SK-N-SH treated with all-trans-retinoic acid at 6 μM for 48 hours (cell line): ENCODE measurements at regions not wholly inside any gene's neighbourhood (a gene's known extent, or its start where the extent isn't known, plus 50 kb on each side); places are given as distances from the start of the nearest gene placed in this dataset.
"Not testable (repeated sequence)": the region's sequence is repeated elsewhere in the genome, so short reads cannot be mapped to it uniquely, and the experiment has no call there.

ENCODE experiments used
- ATAC-seq: fragments of 200-7000 bp; cut with Tn5 transposase; 3 replicates; pipeline ENCODE4 v1.9.1; 2020; ENCODE audit warnings: mild to moderate bottlenecking, moderate library complexity
- ARNTL ChIP-seq: fragments of 450-650 bp; formaldehyde crosslinking; IDR thresholded peaks from 2 replicates; pipeline ENCODE4 v1.5.0; 2020; ENCODE audit warnings: low read depth, mild to moderate bottlenecking, moderate library complexity, borderline replicate concordance
- BACH2 ChIP-seq: fragments of 250-450 bp; sonication (Bioruptor Pico); IDR thresholded peaks from 2 replicates; pipeline ENCODE4 v1.9.0; 2021; ENCODE audit warnings: mild to moderate bottlenecking, borderline replicate concordance
- CREB5 ChIP-seq: fragments of 250-450 bp; sonication (Bioruptor Pico); IDR thresholded peaks from 2 replicates; pipeline ENCODE4 v1.5.1; 2020; ENCODE audit warnings: low read depth, mild to moderate bottlenecking, moderate library complexity
- CSDC2 ChIP-seq: fragments of 250-450 bp; sonication (Bioruptor Pico); IDR thresholded peaks from 2 replicates; pipeline ENCODE4 v1.5.0; 2020; ENCODE audit warnings: mild to moderate bottlenecking, moderate library complexity
- CSRNP3 ChIP-seq: fragments of 250-450 bp; sonication (Bioruptor Pico); IDR thresholded peaks from 2 replicates; pipeline ENCODE4 v1.5.1; 2021; ENCODE audit warnings: mild to moderate bottlenecking, moderate library complexity
- ISL1 ChIP-seq: fragments of 250-450 bp; sonication (Bioruptor Pico); IDR thresholded peaks from 2 replicates; pipeline ENCODE4 v2.1.2; 2022; ENCODE audit warnings: mild to moderate bottlenecking, moderate library complexity
- OSR1 ChIP-seq: fragments of 250-450 bp; sonication (Bioruptor Pico); IDR thresholded peaks from 2 replicates; pipeline ENCODE4 v1.8.0; 2022; ENCODE audit warnings: moderate library complexity, mild to moderate bottlenecking, inconsistent platforms
- POU6F1 ChIP-seq: fragments of 250-450 bp; sonication (Bioruptor Pico); IDR thresholded peaks from 2 replicates; pipeline ENCODE4 v1.8.0; 2021; ENCODE audit warnings: low read depth, mild to moderate bottlenecking, moderate library complexity, borderline replicate concordance
- PPARA ChIP-seq: fragments of 250-450 bp; sonication (Bioruptor Pico); IDR thresholded peaks from 2 replicates; pipeline ENCODE4 v1.5.0; 2020; ENCODE audit warnings: mild to moderate bottlenecking, borderline replicate concordance
- RARB ChIP-seq: fragments of 250-450 bp; sonication (Bioruptor Pico); IDR thresholded peaks from 2 replicates; pipeline ENCODE4 v1.8.0; 2021; ENCODE audit warnings: mild to moderate bottlenecking, moderate library complexity
- SNAI2 ChIP-seq: fragments of 250-450 bp; sonication (Bioruptor Pico); IDR thresholded peaks from 2 replicates; pipeline ENCODE4 v1.5.0; 2020; ENCODE audit warnings: mild to moderate bottlenecking, moderate library complexity
- TCF4 ChIP-seq: fragments of 250-450 bp; sonication (Bioruptor Pico); IDR thresholded peaks from 2 replicates; pipeline ENCODE4 v1.8.0; 2021; ENCODE audit warnings: mild to moderate bottlenecking, moderate library complexity, borderline replicate concordance
- TOX ChIP-seq: fragments of 250-450 bp; sonication (Bioruptor Pico); IDR thresholded peaks from 2 replicates; pipeline ENCODE4 v1.8.0; 2021; ENCODE audit warnings: mild to moderate bottlenecking, moderate library complexity, borderline replicate concordance
- ZC3H10 ChIP-seq: fragments of 250-450 bp; sonication (Bioruptor Pico); IDR thresholded peaks from 2 replicates; pipeline ENCODE4 v1.5.1; 2021; ENCODE audit warnings: mild to moderate bottlenecking, moderate library complexity
- ZFP3 ChIP-seq: fragments of 250-450 bp; sonication (Bioruptor Pico); IDR thresholded peaks from 2 replicates; pipeline ENCODE4 v1.5.0; 2020; ENCODE audit warnings: mild to moderate bottlenecking, moderate library complexity
- ZFP30 ChIP-seq: fragments of 450-650 bp; formaldehyde crosslinking; IDR thresholded peaks from 2 replicates; pipeline ENCODE4 v1.5.0; 2022; ENCODE audit warnings: mild to moderate bottlenecking, moderate library complexity
- ZNF565 ChIP-seq: fragments of 450-650 bp; formaldehyde crosslinking; conservative IDR thresholded peaks from 2 replicates; pipeline ENCODE4 v1.5.0; 2020; ENCODE audit warnings: low read depth, mild to moderate bottlenecking, moderate library complexity
- ZNF70 ChIP-seq: fragments of 450-650 bp; formaldehyde crosslinking; IDR thresholded peaks from 2 replicates; pipeline ENCODE4 v1.5.0; 2020; ENCODE audit warnings: mild to moderate bottlenecking, moderate library complexity
- ZNF8 ChIP-seq: fragments of 450-650 bp; formaldehyde crosslinking; IDR thresholded peaks from 2 replicates; pipeline ENCODE4 v1.5.0; 2020; ENCODE audit warnings: mild to moderate bottlenecking, moderate library complexity
- TF ChIP-seq, protein P1 (sequence below): fragments of 250-450 bp; sonication (Bioruptor Pico); IDR thresholded peaks from 2 replicates; pipeline ENCODE4 v1.5.0; 2020; ENCODE audit warnings: mild to moderate bottlenecking, moderate library complexity

- TF ChIP-seq TOX = no peak
- TF ChIP-seq OSR1 (CRISPR knock-in tag) = no peak
- TF ChIP-seq CSRNP3 (CRISPR knock-in tag) = no peak
- no peak for TF ChIP-seq SNAI2 (CRISPR knock-in tag)
- no peak for TF ChIP-seq CSDC2 (CRISPR knock-in tag)
- no peak for TF ChIP-seq CREB5 (CRISPR knock-in tag)
- no peak for TF ChIP-seq ZFP30 (CRISPR knock-in tag)
- TF ChIP-seq, protein P1, sequence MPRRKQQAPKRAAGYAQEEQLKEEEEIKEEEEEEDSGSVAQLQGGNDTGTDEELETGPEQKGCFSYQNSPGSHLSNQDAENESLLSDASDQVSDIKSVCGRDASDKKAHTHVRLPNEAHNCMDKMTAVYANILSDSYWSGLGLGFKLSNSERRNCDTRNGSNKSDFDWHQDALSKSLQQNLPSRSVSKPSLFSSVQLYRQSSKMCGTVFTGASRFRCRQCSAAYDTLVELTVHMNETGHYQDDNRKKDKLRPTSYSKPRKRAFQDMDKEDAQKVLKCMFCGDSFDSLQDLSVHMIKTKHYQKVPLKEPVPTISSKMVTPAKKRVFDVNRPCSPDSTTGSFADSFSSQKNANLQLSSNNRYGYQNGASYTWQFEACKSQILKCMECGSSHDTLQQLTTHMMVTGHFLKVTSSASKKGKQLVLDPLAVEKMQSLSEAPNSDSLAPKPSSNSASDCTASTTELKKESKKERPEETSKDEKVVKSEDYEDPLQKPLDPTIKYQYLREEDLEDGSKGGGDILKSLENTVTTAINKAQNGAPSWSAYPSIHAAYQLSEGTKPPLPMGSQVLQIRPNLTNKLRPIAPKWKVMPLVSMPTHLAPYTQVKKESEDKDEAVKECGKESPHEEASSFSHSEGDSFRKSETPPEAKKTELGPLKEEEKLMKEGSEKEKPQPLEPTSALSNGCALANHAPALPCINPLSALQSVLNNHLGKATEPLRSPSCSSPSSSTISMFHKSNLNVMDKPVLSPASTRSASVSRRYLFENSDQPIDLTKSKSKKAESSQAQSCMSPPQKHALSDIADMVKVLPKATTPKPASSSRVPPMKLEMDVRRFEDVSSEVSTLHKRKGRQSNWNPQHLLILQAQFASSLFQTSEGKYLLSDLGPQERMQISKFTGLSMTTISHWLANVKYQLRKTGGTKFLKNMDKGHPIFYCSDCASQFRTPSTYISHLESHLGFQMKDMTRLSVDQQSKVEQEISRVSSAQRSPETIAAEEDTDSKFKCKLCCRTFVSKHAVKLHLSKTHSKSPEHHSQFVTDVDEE (CRISPR knock-in tag) = no peak
- peak; percentile 66; the same call in 2 of the 3 replicates for ATAC-seq
These were observed 227.2 kb upstream of the KIAA1217 start for GRCh38 chr10:23981520-23982309.

GRCh38 chr10:23984405-23984804 lies 224.5 kb upstream of the KIAA1217 start:
- ATAC-seq = not testable (repeated sequence)

DNA sequence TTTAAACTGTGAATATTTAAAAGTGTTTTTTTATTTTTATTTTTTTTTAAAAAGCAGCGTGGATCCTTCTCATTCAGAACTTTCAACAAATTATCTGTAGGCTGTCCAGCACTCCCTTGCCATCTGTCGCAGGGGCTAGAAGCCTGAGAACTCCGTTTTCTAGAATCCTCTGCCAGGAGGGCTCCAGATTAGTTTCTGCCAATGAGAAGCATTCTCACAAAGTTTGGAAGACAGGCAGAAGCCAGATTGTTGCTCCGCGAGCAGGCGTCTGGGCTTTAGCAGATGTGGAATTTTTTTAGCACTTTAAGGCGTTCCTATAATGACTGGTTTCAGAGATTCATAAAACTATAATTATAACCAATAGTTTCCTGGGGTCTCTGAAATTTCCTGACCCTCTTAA lies 220.9 kb upstream of the KIAA1217 start:
- no peak for TF ChIP-seq ZNF70 (CRISPR knock-in tag)
- no peak for TF ChIP-seq RARB (CRISPR knock-in tag)
- TF ChIP-seq ISL1 (CRISPR knock-in tag) = no peak
- no peak for TF ChIP-seq CREB5 (CRISPR knock-in tag)
- no peak for TF ChIP-seq TCF4 (CRISPR knock-in tag)
- TF ChIP-seq CSRNP3 (CRISPR knock-in tag) = no peak
- no peak for TF ChIP-seq ZFP3
- TF ChIP-seq BACH2 (CRISPR knock-in tag) = no peak
- no peak for TF ChIP-seq ZFP30 (CRISPR knock-in tag)
- TF ChIP-seq PPARA = no peak
- TF ChIP-seq ZC3H10 (CRISPR knock-in tag) = no peak
- TF ChIP-seq SNAI2 (CRISPR knock-in tag) = no peak
- TF ChIP-seq ZNF565 (CRISPR knock-in tag) = no peak
- no peak for TF ChIP-seq TOX
- no peak for TF ChIP-seq OSR1 (CRISPR knock-in tag)
- TF ChIP-seq ZNF8 (CRISPR knock-in tag) = no peak
- no peak for TF ChIP-seq ARNTL
- TF ChIP-seq CSDC2 (CRISPR knock-in tag) = no peak
- TF ChIP-seq, all 23 proteins: peak for 0
- ATAC-seq = no peak

DNA sequence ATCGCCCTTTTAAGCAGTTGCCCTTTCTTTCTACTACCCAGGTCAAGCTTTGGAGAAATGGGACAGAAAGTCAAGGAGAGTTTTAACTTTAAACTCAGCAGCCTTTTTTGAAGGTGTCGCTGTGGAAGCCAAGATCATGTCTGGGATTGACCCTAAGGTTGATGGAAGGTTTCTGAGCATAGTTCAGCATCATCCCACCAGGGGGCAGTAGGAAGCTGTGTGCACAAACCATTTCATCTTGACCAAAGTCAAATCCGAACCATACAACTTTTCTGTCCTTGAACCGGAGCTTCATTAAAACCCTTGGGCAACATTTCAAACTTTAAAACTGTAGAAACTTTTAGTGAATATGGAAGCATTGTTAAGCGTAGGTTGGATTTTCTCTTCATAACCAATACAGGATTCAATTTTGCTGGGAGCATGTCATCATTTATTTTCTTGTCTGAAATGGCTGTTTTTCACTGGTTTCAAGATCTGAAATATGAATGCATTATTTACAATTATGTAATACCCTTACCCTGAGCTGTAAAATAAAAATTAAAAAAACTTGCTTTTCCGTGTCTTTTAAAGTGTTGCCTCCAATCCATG lies 214.4 kb upstream of the KIAA1217 start:
- peak; percentile 87 for ATAC-seq
- no peak for TF ChIP-seq RARB (CRISPR knock-in tag)
- TF ChIP-seq CREB5 (CRISPR knock-in tag) = no peak
- TF ChIP-seq ZNF8 (CRISPR knock-in tag) = no peak
- no peak for TF ChIP-seq PPARA
- no peak for TF ChIP-seq OSR1 (CRISPR knock-in tag)
- no peak for TF ChIP-seq ZNF70 (CRISPR knock-in tag)
- TF ChIP-seq SNAI2 (CRISPR knock-in tag) = no peak
- no peak for TF ChIP-seq ISL1 (CRISPR knock-in tag)
- TF ChIP-seq ZC3H10 (CRISPR knock-in tag) = no peak
- no peak for TF ChIP-seq TCF4 (CRISPR knock-in tag)
- no peak for TF ChIP-seq ZFP3
- TF ChIP-seq BACH2 (CRISPR knock-in tag) = no peak
- no peak for TF ChIP-seq ARNTL
- no peak for TF ChIP-seq TOX
- TF ChIP-seq CSDC2 (CRISPR knock-in tag) = no peak
- TF ChIP-seq POU6F1 (CRISPR knock-in tag) = no peak
